HG02870 (cell line): ENCODE measurements at regions not wholly inside any gene's neighbourhood (a gene's known extent, or its start where the extent isn't known, plus 50 kb on each side); places are given as distances from the start of the nearest gene placed in this dataset.
"Not testable (repeated sequence)": the region's sequence is repeated elsewhere in the genome, so short reads cannot be mapped to it uniquely, and the experiment has no call there.

Experiments
- ATAC-seq: cut with Tn5 transposase; IDR thresholded peaks from one replicate; pipeline ENCODE4 v1.9.1; 2021; ENCODE audit warnings: mild to moderate bottlenecking, moderate library complexity; ENCODE audit not compliant: unreplicated experiment

- peak; percentile 93 for ATAC-seq
Measured at GRCh38 chr21:5128261-5128660, 5393.1 kb upstream of the TPTE start.

- not testable (repeated sequence) for ATAC-seq
Measured at GRCh38 chr21:5133824-5134223, 5387.6 kb upstream of the TPTE start.

- ATAC-seq = not testable (repeated sequence)
Measured at GRCh38 chr21:5136406-5136805, 5385.0 kb upstream of the TPTE start.

- not testable (repeated sequence) for ATAC-seq
Measured at GRCh38 chr21:5137006-5137405, 5384.4 kb upstream of the TPTE start.

GRCh38 chr21:5138687-5139086, 5382.7 kb upstream of the TPTE start:
- ATAC-seq = not testable (repeated sequence)

GRCh38 chr21:5139528-5139927, 5381.9 kb upstream of the TPTE start:
- not testable (repeated sequence) for ATAC-seq

- not testable (repeated sequence) for ATAC-seq
Measured at GRCh38 chr21:5143011-5143410, 5378.4 kb upstream of the TPTE start.

GRCh38 chr21:5144731-5145130, 5376.7 kb upstream of the TPTE start:
- ATAC-seq = not testable (repeated sequence)

GRCh38 chr21:5147685-5148084, 5373.7 kb upstream of the TPTE start:
- not testable (repeated sequence) for ATAC-seq

- ATAC-seq = not testable (repeated sequence)
Measured at GRCh38 chr21:5149222-5149621, 5372.2 kb upstream of the TPTE start.

- not testable (repeated sequence) for ATAC-seq
Measured at GRCh38 chr21:5153842-5154640, 5367.3 kb upstream of the TPTE start.

- ATAC-seq = peak; percentile 84
Measured at GRCh38 chr21:5154641-5154982, 5366.8 kb upstream of the TPTE start.

GRCh38 chr21:5162693-5163574, 5358.4 kb upstream of the TPTE start:
- ATAC-seq = not testable (repeated sequence)

GRCh38 chr21:5165829-5166228, 5355.6 kb upstream of the TPTE start:
- ATAC-seq = not testable (repeated sequence)
